ENCODE measurements at regions not wholly inside any gene's neighbourhood (a gene's known extent, or its start where the extent isn't known, plus 50 kb on each side); places are given as distances from the start of the nearest gene placed in this dataset.

- Mint-ChIP-seq H3K4me3 (no peak overlapping the region), H3K36me3 (ENCODE audit: insufficient read depth in 1 of 3, low read depth in 3 of 3) (peaks cover 4 to 6% (median 5%) of the 10 kb centered on the region in 3 experiments; a peak in 4 of 7 replicates), H3K27ac (no peak overlapping the region; a peak in 1 of 7 replicates), H3K4me1 (peaks cover 21 to 26% of the 10 kb centered on the region in 2 experiments), H3K9me3 (peaks cover 4 to 6% of the 10 kb centered on the region in 2 experiments; a peak in 4 of 5 replicates), H3K27me3 (ENCODE audit: low read depth) (peaks cover 23% of the 10 kb centered on the region)
- Histone ChIP-seq H2BK20ac (ENCODE audit: low read depth, low read length, poor library complexity, severe bottlenecking) (no peak overlapping the region), H2BK120ac (ENCODE audit: low read depth, low read length, poor library complexity, severe bottlenecking) (no peak overlapping the region), H2BK12ac (ENCODE audit: insufficient read length, low read depth, low read length) (no peak overlapping the region), H2BK5ac (ENCODE audit: insufficient read length, low read length) (no peak overlapping the region), H3K79me1 (ENCODE audit: insufficient read depth, low read depth, low read length, poor library complexity, severe bottlenecking) (no peaks in the 10 kb centered on the region), H4K5ac (ENCODE audit: insufficient read length, low read depth, low read length) (no peak overlapping the region), H3K4ac (ENCODE audit: low read depth, low read length) (no peak overlapping the region), H2BK15ac (ENCODE audit: low read depth, low read length) (no peak overlapping the region), H3K79me2 (ENCODE audit: insufficient read depth, low read length) (no peaks in the 10 kb centered on the region), H3K23ac (ENCODE audit: insufficient read length, low read depth, low read length) (no peak overlapping the region), H2AFZ (ENCODE audit: low read length) (no peak overlapping the region), H3K9ac (ENCODE audit: extremely low read depth, insufficient read length, low read length) (no peak overlapping the region), H3K23me2 (ENCODE audit: insufficient read length, low read depth, low read length, poor library complexity, severe bottlenecking) (no peaks in the 10 kb centered on the region), H4K20me1 (ENCODE audit: control insufficient read depth, insufficient read depth, insufficient read length) (no peaks in the 10 kb centered on the region), H3K14ac (ENCODE audit: insufficient read depth, low read length) (no peak overlapping the region), H4K91ac (ENCODE audit: insufficient read length, low read depth, low read length) (no peak overlapping the region), H4K8ac (replicated peaks; ENCODE audit: insufficient read length, low read depth, low read length) (no peak overlapping the region), H3K27me3 (ENCODE audit: insufficient read depth, low read length) (no peaks in the 10 kb centered on the region), H3K18ac (ENCODE audit: insufficient read length, low read depth, low read length) (no peak overlapping the region), H3K4me1 (ENCODE audit: insufficient read depth, low read length) (no peaks in the 10 kb centered on the region), H2AK5ac (ENCODE audit: insufficient read length, low read length) (no peak overlapping the region), H3K56ac (ENCODE audit: insufficient read length, low read depth, low read length) (no peak overlapping the region), H3K4me2 (ENCODE audit: insufficient read depth, insufficient read length, low read length) (no peak overlapping the region), H3K9me3 (ENCODE audit: control insufficient read depth, low read depth, low read length) (no peaks in the 10 kb centered on the region), H3K27ac (ENCODE audit: insufficient read length, low read depth, low read length) (no peak overlapping the region), H3T11ph (ENCODE audit: low read length) (no peak overlapping the region)
- WGBS (ENCODE audit: extremely low coverage, insufficient read length, low lambda C conversion rate): no CpG with 5 or more reads among the region's 7 CpGs
- no peak for TF ChIP-seq CTCF (conservative IDR thresholded peaks at IDR 0.05)
- no peak for DNase-seq
Measured at GRCh38 chr11:119864836-119865235, 135.8 kb upstream of the NECTIN1 start.
